Muscle layer of colon (tissue), 2 donors: ENCODE measurements at regions not wholly inside any gene's neighbourhood (a gene's known extent, or its start where the extent isn't known, plus 50 kb on each side); places are given as distances from the start of the nearest gene placed in this dataset.

Source experiments
- H3K27ac ChIP-seq: one replicate; pipeline ENCODE4 v1.7.0; 2013; ENCODE audit warnings: low read depth, mild to moderate bottlenecking, low read length, moderate library complexity
- H3K27me3 ChIP-seq, 2 donors: one replicate each; pipeline ENCODE4 v1.7.0; 2013; ENCODE audit warnings: low read length in 2 of 2, mild to moderate bottlenecking in 2 of 2; ENCODE audit not compliant: insufficient read depth in 2 of 2, control insufficient read depth in 1 of 2
- H3K36me3 ChIP-seq: one replicate; pipeline ENCODE4 v1.7.0; 2013; ENCODE audit warnings: mild to moderate bottlenecking, low read length; ENCODE audit not compliant: insufficient read depth
- H3K4me1 ChIP-seq: one replicate; pipeline ENCODE4 v1.7.0; 2013; ENCODE audit warnings: mild to moderate bottlenecking, low read length; ENCODE audit not compliant: insufficient read depth
- H3K4me3 ChIP-seq, 2 donors: one replicate each; pipeline ENCODE4 v1.7.0; 2013; ENCODE audit warnings: low read length in 2 of 2, low read depth in 1 of 2, mild to moderate bottlenecking in 1 of 2, moderate library complexity in 1 of 2
- H3K9ac ChIP-seq: one replicate; pipeline ENCODE4 v1.7.0; 2013; ENCODE audit warnings: low read length
- H3K9me3 ChIP-seq: one replicate; pipeline ENCODE4 v1.7.0; 2013; ENCODE audit warnings: mild to moderate bottlenecking, low read length
- donor health status: abdominal sarcoma.
- donor health status: Adenocarcinoma of cecum.

DNA sequence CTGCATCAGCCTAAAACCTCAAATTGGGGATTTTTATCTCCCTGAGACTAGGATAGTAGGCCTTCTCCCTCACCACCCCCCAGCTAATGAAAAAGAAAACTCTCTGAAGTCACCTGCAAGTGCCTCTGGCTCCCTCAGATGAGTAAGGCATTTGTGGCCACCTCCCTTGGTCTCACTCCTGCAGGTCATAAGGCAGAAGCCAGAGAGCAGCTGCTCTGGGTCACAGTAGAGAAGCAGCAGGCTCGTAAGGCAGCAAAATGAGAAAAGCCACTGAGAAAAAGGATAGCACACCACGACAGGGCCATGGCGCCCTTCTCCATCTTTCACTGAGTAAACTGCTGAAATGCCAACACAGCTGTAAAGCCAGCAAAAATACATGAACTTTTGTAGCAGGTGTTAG lies 296.7 kb upstream of the DPH6 start:
- no peak overlapping the region for H3K4me3 ChIP-seq
- H3K27ac ChIP-seq = no peak overlapping the region
- peaks cover 3% of the 10 kb centered on the region for H3K4me1 ChIP-seq
- H3K36me3 ChIP-seq = no peaks in the 10 kb centered on the region
- H3K9me3 ChIP-seq = no peaks in the 10 kb centered on the region
- no peak overlapping the region for H3K9ac ChIP-seq
- H3K27me3 ChIP-seq = no peaks in the 10 kb centered on the region

GRCh38 chr15:35843498-35843897 lies 297.5 kb upstream of the DPH6 start:
- Histone ChIP-seq H3K27me3 (no peaks in the 10 kb centered on the region), H3K4me1 (peaks cover 3% of the 10 kb centered on the region), H3K36me3 (no peaks in the 10 kb centered on the region), H3K9ac (no peak overlapping the region), H3K27ac (no peak overlapping the region), H3K4me3 (no peak overlapping the region), H3K9me3 (no peaks in the 10 kb centered on the region)

GRCh38 chr15:35850284-35850683 lies 304.3 kb upstream of the DPH6 start:
- Histone ChIP-seq H3K9me3 (no peaks in the 10 kb centered on the region), H3K27ac (no peak overlapping the region), H3K27me3 (no peaks in the 10 kb centered on the region), H3K9ac (no peak overlapping the region), H3K36me3 (no peaks in the 10 kb centered on the region), H3K4me1 (no peaks in the 10 kb centered on the region), H3K4me3 (no peak overlapping the region)

- no peaks in the 10 kb centered on the region for H3K9me3 ChIP-seq
- H3K4me3 ChIP-seq = no peak overlapping the region
Observed at GRCh38 chr15:35851491-35851890, 305.5 kb upstream of the DPH6 start.

GRCh38 chr15:35852818-35853624 lies 307.1 kb upstream of the DPH6 start:
- no peaks in the 10 kb centered on the region for H3K9me3 ChIP-seq
- H3K27me3 ChIP-seq = no peaks in the 10 kb centered on the region
- no peaks in the 10 kb centered on the region for H3K4me1 ChIP-seq
- no peaks in the 10 kb centered on the region for H3K36me3 ChIP-seq
- no peak overlapping the region for H3K27ac ChIP-seq
- H3K4me3 ChIP-seq = no peak overlapping the region
- H3K9ac ChIP-seq = no peak overlapping the region

More at GRCh38 chr15:35851491-35851890, 305.5 kb upstream of the DPH6 start:
- no peaks in the 10 kb centered on the region for H3K36me3 ChIP-seq
- no peaks in the 10 kb centered on the region for H3K4me1 ChIP-seq
- no peaks in the 10 kb centered on the region for H3K27me3 ChIP-seq
- no peak overlapping the region for H3K9ac ChIP-seq
- no peak overlapping the region for H3K27ac ChIP-seq

DNA sequence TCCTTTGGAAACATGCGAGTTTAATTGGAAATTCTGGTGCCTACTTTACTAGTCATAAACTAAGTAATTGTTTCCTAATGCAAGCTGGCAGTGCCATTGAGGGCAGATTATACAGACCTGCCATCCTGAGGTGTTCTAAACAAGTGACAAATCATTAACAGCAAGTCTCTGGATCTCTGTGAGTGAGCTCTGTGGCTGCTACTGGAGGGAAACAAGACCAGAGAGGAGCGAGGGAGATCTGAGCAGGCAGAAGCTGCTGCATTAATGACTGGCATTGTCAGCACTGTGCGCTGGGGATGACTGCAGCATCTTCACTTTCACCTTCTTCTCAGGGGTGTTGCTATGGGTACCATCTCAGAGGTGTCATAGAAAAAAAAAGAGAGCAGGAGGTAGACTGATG lies 308.4 kb upstream of the DPH6 start:
- Histone ChIP-seq H3K4me1 (no peaks in the 10 kb centered on the region), H3K27me3 (no peaks in the 10 kb centered on the region), H3K27ac (no peak overlapping the region), H3K36me3 (no peaks in the 10 kb centered on the region), H3K9me3 (no peaks in the 10 kb centered on the region), H3K9ac (no peak overlapping the region), H3K4me3 (no peak overlapping the region)

GRCh38 chr15:35857567-35858226 lies 311.7 kb upstream of the DPH6 start:
- H3K9ac ChIP-seq = no peak overlapping the region
- no peak overlapping the region for H3K27ac ChIP-seq
- H3K36me3 ChIP-seq = no peaks in the 10 kb centered on the region
- H3K9me3 ChIP-seq = no peaks in the 10 kb centered on the region
- H3K4me1 ChIP-seq = no peaks in the 10 kb centered on the region
- no peak overlapping the region for H3K4me3 ChIP-seq
- no peaks in the 10 kb centered on the region for H3K27me3 ChIP-seq

- no peaks in the 10 kb centered on the region for H3K9me3 ChIP-seq
- no peaks in the 10 kb centered on the region for H3K36me3 ChIP-seq
- H3K4me3 ChIP-seq = no peak overlapping the region
- no peaks in the 10 kb centered on the region for H3K27me3 ChIP-seq
- H3K9ac ChIP-seq = no peak overlapping the region
- H3K4me1 ChIP-seq = no peaks in the 10 kb centered on the region
- no peak overlapping the region for H3K27ac ChIP-seq
Observed at GRCh38 chr15:35858707-35859106, 312.7 kb upstream of the DPH6 start.

GRCh38 chr15:35863655-35864054 lies 317.7 kb upstream of the DPH6 start:
- Histone ChIP-seq H3K4me3 (no peak overlapping the region), H3K36me3 (no peaks in the 10 kb centered on the region), H3K27me3 (no peaks in the 10 kb centered on the region), H3K9me3 (no peaks in the 10 kb centered on the region), H3K9ac (no peak overlapping the region), H3K27ac (no peak overlapping the region), H3K4me1 (no peaks in the 10 kb centered on the region)

DNA sequence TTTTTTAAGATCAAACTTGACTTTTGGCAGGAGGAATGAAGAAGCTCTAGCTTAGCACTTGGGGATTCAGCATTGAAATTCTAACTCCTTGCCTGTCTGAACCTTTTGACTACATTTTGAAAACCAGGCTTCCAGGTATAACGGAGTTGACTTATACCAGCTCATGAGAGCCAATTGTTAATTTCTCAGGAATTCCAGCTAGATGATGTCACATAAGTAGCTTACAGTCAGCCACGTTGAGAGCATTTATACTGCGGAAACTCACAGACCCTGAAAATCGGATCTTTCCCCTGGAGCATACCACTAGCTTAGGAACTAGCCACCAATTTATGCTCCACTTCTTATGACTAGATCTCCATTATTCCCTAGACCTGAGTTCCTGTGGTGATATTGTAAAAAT lies 321.4 kb upstream of the DPH6 start:
- H3K27me3 ChIP-seq = no peaks in the 10 kb centered on the region
- H3K4me1 ChIP-seq = no peaks in the 10 kb centered on the region
- no peaks in the 10 kb centered on the region for H3K36me3 ChIP-seq

GRCh38 chr15:35871282-35871681 lies 325.3 kb upstream of the DPH6 start:
- H3K27me3 ChIP-seq = no peaks in the 10 kb centered on the region
- no peaks in the 10 kb centered on the region for H3K9me3 ChIP-seq
- H3K4me3 ChIP-seq = no peak overlapping the region
- no peaks in the 10 kb centered on the region for H3K36me3 ChIP-seq
- H3K27ac ChIP-seq = no peak overlapping the region
- no peak overlapping the region for H3K9ac ChIP-seq
- H3K4me1 ChIP-seq = no peaks in the 10 kb centered on the region

More for the DNA sequence above, 321.4 kb upstream of the DPH6 start:
- Histone ChIP-seq H3K27ac (no peak overlapping the region), H3K9me3 (no peaks in the 10 kb centered on the region), H3K4me3 (no peak overlapping the region), H3K9ac (no peak overlapping the region)

DNA sequence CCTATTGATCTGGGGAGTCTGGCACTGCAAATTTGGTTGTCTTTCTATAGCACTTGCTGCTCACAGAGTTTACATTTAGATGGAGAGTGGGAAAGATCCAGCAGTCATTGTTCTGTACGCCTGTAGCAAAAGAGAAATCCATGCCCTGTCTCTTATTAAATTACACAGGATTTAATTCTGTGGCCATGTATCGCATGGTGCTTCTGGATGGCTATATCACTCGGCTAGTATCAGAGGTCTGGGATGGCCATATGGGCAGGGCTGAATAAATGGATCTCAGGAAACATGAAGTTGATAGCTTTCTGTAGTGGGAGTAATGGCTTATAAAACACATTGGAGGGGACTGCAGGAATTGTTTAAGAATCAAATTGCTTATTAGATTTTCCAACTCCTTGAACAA lies 325.8 kb upstream of the DPH6 start:
- Histone ChIP-seq H3K4me1 (no peaks in the 10 kb centered on the region), H3K36me3 (no peaks in the 10 kb centered on the region), H3K9ac (no peak overlapping the region), H3K9me3 (no peaks in the 10 kb centered on the region), H3K27me3 (no peaks in the 10 kb centered on the region), H3K4me3 (no peak overlapping the region), H3K27ac (no peak overlapping the region)
